H1 (cell line): ENCODE measurements at regions not wholly inside any gene's neighbourhood (a gene's known extent, or its start where the extent isn't known, plus 50 kb on each side); places are given as distances from the start of the nearest gene placed in this dataset.
A peak's percentile ranks its signal among the peaks of the same experiment; 100 is the strongest.

Experiments
- CTCF ChIA-PET: fragments of 300-600 bp; sonication (Branson Sonifier 250); formaldehyde crosslinking; loops from one replicate; lab custom pipeline; 2021; ENCODE audit not compliant: partially characterized antibody; lab: Charles Lee
- POLR2A ChIA-PET: fragments of 300-600 bp; sonication (Branson Sonifier 250); formaldehyde crosslinking; loops from one replicate; lab custom pipeline; 2021; ENCODE audit warnings: inconsistent platforms; ENCODE audit not compliant: partially characterized antibody; lab: Charles Lee
- DNase-seq, 2 experiments: peaks; one replicate each; pipeline versions ENCODE4 v3.0.0 to v3.0.0-alpha.2; 2010 to 2022; ENCODE audit warnings: low spot score in 2 of 2, low read depth in 1 of 2, mixed read lengths in 1 of 2
- FAIRE-seq: peaks from 2 replicates; lab custom pipeline; 2011; peaks lifted over from hg19 to GRCh38; lab: Jason Lieb, UNC
- H2AFZ ChIP-seq: 2 replicates; pipeline ENCODE4 v1.8.1; 2012; ENCODE audit warnings: low read length, inconsistent platforms
- H2AK5ac ChIP-seq: 2 replicates; pipeline ENCODE4 v1.6.1; 2013; ENCODE audit warnings: low read depth, low read length
- H2BK120ac ChIP-seq: replicated peaks from 2 replicates; pipeline ENCODE3; 2013; ENCODE audit warnings: low read depth, low read length, inconsistent platforms
- H2BK12ac ChIP-seq: 2 replicates; pipeline ENCODE4 v1.6.1; 2013; ENCODE audit warnings: low read depth, low read length
- H2BK15ac ChIP-seq: 2 replicates; pipeline ENCODE4 v1.6.1; 2013; ENCODE audit warnings: low read length
- H2BK20ac ChIP-seq: 2 replicates; pipeline ENCODE4 v1.6.1; 2013; ENCODE audit warnings: low read length
- H2BK5ac ChIP-seq: 2 replicates; pipeline ENCODE4 v1.6.1; 2013; ENCODE audit warnings: low read depth, low read length
- H3K14ac ChIP-seq: 2 replicates; pipeline ENCODE4 v1.6.1; 2013; ENCODE audit warnings: inconsistent platforms; ENCODE audit not compliant: insufficient read length
- H3K18ac ChIP-seq: 2 replicates; pipeline ENCODE4 v1.6.1; 2013; ENCODE audit warnings: low read length; ENCODE audit errors: extremely low read depth
- H3K23ac ChIP-seq: 2 replicates; pipeline ENCODE4 v1.6.1; 2013; ENCODE audit warnings: inconsistent platforms; ENCODE audit not compliant: insufficient read length
- H3K23me2 ChIP-seq: 2 replicates; pipeline ENCODE4 v1.6.1; 2013; ENCODE audit warnings: low read depth, low read length
- H3K27ac ChIP-seq: 2 replicates; pipeline ENCODE4 v1.6.1; 2011; ENCODE audit warnings: low read depth, low read length, inconsistent platforms
- H3K27me3 ChIP-seq, 4 experiments: replicated peaks in 1 of 4; 1 replicate in 1 of 4; 2 replicates in 3 of 4; pipeline versions ENCODE4 v1.6.1 to v1.8.1; 2011 to 2013; ENCODE audit warnings: low read length in 3 of 4, mild to moderate bottlenecking in 3 of 4, inconsistent platforms in 2 of 4, mixed read lengths in 2 of 4, moderate library complexity in 1 of 4; ENCODE audit not compliant: control insufficient read depth in 3 of 4, insufficient read depth in 3 of 4; ENCODE audit errors: extremely low read depth in 1 of 4
- H3K36me3 ChIP-seq, 4 experiments: 2 replicates each; pipeline versions ENCODE4 v1.6.1 to v1.8.1; 2011 to 2013; ENCODE audit warnings: mild to moderate bottlenecking in 4 of 4, low read length in 3 of 4, moderate library complexity in 2 of 4, control low read depth in 1 of 4, inconsistent platforms in 1 of 4; ENCODE audit not compliant: insufficient read depth in 4 of 4, control insufficient read depth in 2 of 4
- H3K4ac ChIP-seq: replicated peaks from 2 replicates; pipeline ENCODE3; 2013; ENCODE audit warnings: low read length, low read depth, mixed read lengths, inconsistent platforms; ENCODE audit not compliant: insufficient read length
- H3K4me1 ChIP-seq, 4 experiments: replicated peaks in 1 of 4; 1 replicate in 1 of 4; 2 replicates in 3 of 4; pipeline versions ENCODE4 v1.6.1 to v1.8.1; 2011 to 2013; ENCODE audit warnings: low read length in 3 of 4, inconsistent platforms in 2 of 4, mixed read lengths in 1 of 4; ENCODE audit not compliant: insufficient read depth in 4 of 4, control insufficient read depth in 3 of 4
- H3K4me2 ChIP-seq, 2 experiments: 2 replicates each; pipeline versions ENCODE4 v1.6.1 to v1.8.1; 2011 to 2013; ENCODE audit warnings: low read depth in 2 of 2, low read length in 2 of 2, control low read depth in 1 of 2, inconsistent platforms in 1 of 2, mild to moderate bottlenecking in 1 of 2; ENCODE audit not compliant: insufficient read depth in 1 of 2
- H3K4me3 ChIP-seq, 4 experiments: fragments of 200-600, 300-600 bp in 1 of 4; sonication (generic), shearing (Covaris generic), sonication (Bioruptor Twin) in 1 of 4; 2 replicates each; pipeline versions ENCODE4 v1.5.1 to v1.8.1; 2011 to 2016; ENCODE audit warnings: low read length in 4 of 4, low read depth in 3 of 4, control low read depth in 2 of 4, inconsistent platforms in 2 of 4, mild to moderate bottlenecking in 2 of 4, mixed read lengths in 1 of 4, moderate library complexity in 1 of 4; ENCODE audit not compliant: insufficient read depth in 2 of 4; ENCODE audit errors: extremely low read depth in 1 of 4
- H3K56ac ChIP-seq: replicated peaks from 2 replicates; pipeline ENCODE3; 2013; ENCODE audit warnings: low read depth, mild to moderate bottlenecking, mixed read lengths, low read length, inconsistent platforms; ENCODE audit not compliant: insufficient read length
- H3K79me1 ChIP-seq: 2 replicates; pipeline ENCODE4 v1.6.1; 2013; ENCODE audit warnings: low read depth, low read length, control low read depth
- H3K79me2 ChIP-seq, 2 experiments: 2 replicates each; pipeline versions ENCODE4 v1.6.1 to v1.8.1; 2012 to 2013; ENCODE audit warnings: low read length in 2 of 2, mild to moderate bottlenecking in 2 of 2, inconsistent platforms in 1 of 2; ENCODE audit not compliant: insufficient read depth in 2 of 2, control insufficient read depth in 1 of 2
- H3K9ac ChIP-seq, 4 experiments: replicated peaks in 1 of 4; 1 replicate in 1 of 4; 2 replicates in 3 of 4; pipeline versions ENCODE4 v1.6.1 to v1.8.1; 2011 to 2013; ENCODE audit warnings: low read depth in 3 of 4, low read length in 3 of 4, control low read depth in 2 of 4, mild to moderate bottlenecking in 2 of 4, moderate library complexity in 2 of 4, inconsistent platforms in 1 of 4; ENCODE audit errors: extremely low read depth in 1 of 4
- H3K9me3 ChIP-seq, 2 experiments: 2 replicates each; pipeline versions ENCODE4 v1.6.1 to v1.8.1; 2012 to 2013; ENCODE audit warnings: mild to moderate bottlenecking in 2 of 2, moderate library complexity in 2 of 2, control low read depth in 1 of 2, inconsistent platforms in 1 of 2, low read depth in 1 of 2, low read length in 1 of 2, mixed read lengths in 1 of 2; ENCODE audit not compliant: insufficient read depth in 2 of 2
- H4K20me1 ChIP-seq, 2 experiments: replicated peaks in 1 of 2; 2 replicates each; pipeline versions ENCODE3 to v1.8.1; 2011 to 2013; ENCODE audit warnings: inconsistent platforms in 2 of 2, low read length in 2 of 2, mild to moderate bottlenecking in 1 of 2; ENCODE audit not compliant: insufficient read depth in 2 of 2, control insufficient read depth in 1 of 2
- H4K5ac ChIP-seq: 2 replicates; pipeline ENCODE4 v1.6.1; 2013; ENCODE audit warnings: low read length, low read depth, mixed read lengths, inconsistent platforms; ENCODE audit not compliant: insufficient read length
- H4K8ac ChIP-seq: 2 replicates; pipeline ENCODE4 v1.8.0; 2013; ENCODE audit warnings: mild to moderate bottlenecking, moderate library complexity, low read length, inconsistent platforms; ENCODE audit not compliant: insufficient read depth; ENCODE audit errors: extremely low read depth
- H4K91ac ChIP-seq: replicated peaks from 2 replicates; pipeline ENCODE3; 2013; ENCODE audit warnings: low read length, mixed read lengths, inconsistent platforms; ENCODE audit not compliant: insufficient read length
- BACH1 ChIP-seq: IDR thresholded peaks from 2 replicates; pipeline ENCODE4 v1.6.1; 2012; ENCODE audit warnings: low read length, improper control_type of control experiment
- CBX5 ChIP-seq: fragments of 300-800, 300-1000 bp; sonication (generic); IDR thresholded peaks from 2 replicates; pipeline ENCODE4 v1.7.1; 2016; ENCODE audit warnings: antibody characterized with exemption, low read length, low read depth
- CEBPB ChIP-seq: IDR thresholded peaks from 2 replicates; pipeline ENCODE4 v1.6.1; 2012; ENCODE audit warnings: low read depth, low read length
- CTCF ChIP-seq, 3 experiments: IDR thresholded peaks; 1 replicate in 2 of 3; 2 replicates in 1 of 3; pipeline versions ENCODE4 v1.5.1 to v1.6.1; 2011; ENCODE audit warnings: low read length in 3 of 3, mild to moderate bottlenecking in 3 of 3, inconsistent platforms in 2 of 3, low read depth in 1 of 3, moderate library complexity in 1 of 3; ENCODE audit not compliant: insufficient read depth in 1 of 3; ENCODE audit errors: control extremely low read depth in 1 of 3
- EP300 ChIP-seq, 2 experiments: IDR thresholded peaks; 1 replicate in 1 of 2; 2 replicates in 1 of 2; pipeline ENCODE4 v1.6.1; 2011 to 2012; ENCODE audit warnings: low read depth in 2 of 2, low read length in 2 of 2, mild to moderate bottlenecking in 2 of 2, borderline replicate concordance in 1 of 2, inconsistent platforms in 1 of 2, moderate library complexity in 1 of 2
- GABPA ChIP-seq: IDR thresholded peaks from 2 replicates; pipeline ENCODE4 v1.6.1; 2011; ENCODE audit warnings: mild to moderate bottlenecking, low read length, moderate library complexity, borderline replicate concordance; ENCODE audit not compliant: insufficient read depth
- HDAC2 ChIP-seq, 2 experiments: fragments of 300-600 bp in 1 of 2; sonication (generic) in 1 of 2; IDR thresholded peaks; 2 replicates each; pipeline ENCODE4 v1.6.1; 2011 to 2012; ENCODE audit warnings: low read depth in 2 of 2, low read length in 2 of 2, mild to moderate bottlenecking in 2 of 2, moderate library complexity in 2 of 2, borderline replicate concordance in 1 of 2, inconsistent platforms in 1 of 2
- RNF2 ChIP-seq: fragments of 200-900, 300-1000 bp; sonication (generic); IDR thresholded peaks from 2 replicates; pipeline ENCODE4 v1.7.1; 2016; ENCODE audit warnings: borderline replicate concordance, low read depth, mild to moderate bottlenecking, antibody characterized with exemption, low read length; ENCODE audit not compliant: poor library complexity, severe bottlenecking; ENCODE audit errors: missing control alignments
- WGBS, 2 experiments: shearing (Covaris generic) in 1 of 2; methylation state at CpG; one replicate each; pipeline versions ENCODE4 v1.1.6 to v1.1.7; 2013 to 2015; ENCODE audit warnings: low lambda C conversion rate in 2 of 2, mixed read lengths in 2 of 2, inconsistent platforms in 1 of 2, low coverage in 1 of 2, missing lambda C conversion rate in 1 of 2; ENCODE audit not compliant: insufficient replicate concordance in 2 of 2, insufficient coverage in 1 of 2, insufficient read length in 1 of 2; ENCODE audit errors: extremely low coverage in 1 of 2, missing lambda C conversion rate in 1 of 2; 5-methylcytosine and 5-hydroxymethylcytosine counted together

- Histone ChIP-seq H4K20me1 (no peaks in the 10 kb centered on the region), H3K56ac (no peak overlapping the region), H3K79me1 (no peaks in the 10 kb centered on the region), H3K4me3 (no peak overlapping the region), H3K4ac (no peak overlapping the region), H2BK5ac (no peak overlapping the region), H2BK12ac (no peak overlapping the region), H4K91ac (no peak overlapping the region), H3K27ac (no peak overlapping the region), H3K4me2 (peak overlapping the region in 1 of 2 experiments; percentile 34; a peak in 2 of 4 replicates), H3K79me2 (no peaks in the 10 kb centered on the region), H4K8ac (no peak overlapping the region), H3K23me2 (no peaks in the 10 kb centered on the region), H2BK20ac (no peak overlapping the region), H3K4me1 (peaks cover 0 to 10% (median 9%) of the 10 kb centered on the region in 4 experiments; a peak in 6 of 7 replicates), H3K27me3 (no peaks in the 10 kb centered on the region), H3K36me3 (no peaks in the 10 kb centered on the region), H2BK15ac (peak overlapping the region; percentile 29; the same call in 1 of the 2 replicates), H3K9me3 (no peaks in the 10 kb centered on the region), H2BK120ac (peak overlapping the region; percentile 15), H3K18ac (no peak overlapping the region; the same call in none of the 2 replicates), H2AK5ac (no peak overlapping the region), H3K14ac (no peak overlapping the region), H3K23ac (no peak overlapping the region), H2AFZ (no peak overlapping the region), H4K5ac (no peak overlapping the region), H3K9ac (no peak overlapping the region)
- FAIRE-seq (peak; percentile 77), DNase-seq (no peak)
- POLR2A ChIA-PET = no interaction called here
- 63% methylated on average over 10 of the region's 10 CpGs; no CpG with 5 or more reads in 1 of the 2 experiments for WGBS, 2 experiments
- CTCF ChIA-PET = interaction anchor here (1.3 kb wide), 1 partner anchor 65 kb away, joined by 4 read pairs; no protein-coding TSS in a partner anchor
- TF ChIP-seq BACH1 (no peak), HDAC2 (IDR thresholded peaks at IDR 0.05; ENCODE audit: borderline replicate concordance in 1 of 2, low read depth in 2 of 2, low read length in 2 of 2) (no peak), RNF2 (no peak), EP300 (IDR thresholded peaks at IDR 0.05; ENCODE audit: borderline replicate concordance in 1 of 2, low read depth in 2 of 2, low read length in 2 of 2) (no peak), GABPA (no peak), CTCF (IDR thresholded peaks at IDR 0.05; ENCODE audit: control extremely low read depth in 1 of 3, insufficient read depth in 1 of 3, low read depth in 1 of 3, low read length in 3 of 3) (no peak), CBX5 (no peak), CEBPB (no peak)
Measured at GRCh38 chrX:39196192-39197102, 395.2 kb downstream of the MID1IP1 start.
